ENCODE measurements at regions not wholly inside any gene's neighbourhood (a gene's known extent, or its start where the extent isn't known, plus 50 kb on each side); places are given as distances from the start of the nearest gene placed in this dataset.

DNA sequence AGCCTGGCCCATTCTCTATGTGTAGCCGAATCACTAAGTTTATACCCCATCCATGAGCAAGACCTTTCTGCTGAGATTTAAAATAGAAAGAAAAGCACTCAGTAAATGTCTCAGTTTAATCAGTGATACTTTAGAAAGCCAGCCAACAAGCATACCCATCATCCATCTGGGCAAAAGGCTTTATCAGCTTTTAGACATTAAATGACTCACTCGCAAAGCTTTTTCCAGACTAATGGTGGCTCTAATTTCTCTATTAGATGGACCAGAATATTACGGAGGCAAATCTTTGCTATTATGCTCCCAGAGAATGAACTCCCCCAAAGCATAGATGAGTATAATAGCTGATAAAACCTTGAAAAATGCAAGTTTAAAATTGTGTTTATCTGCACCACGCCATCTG lies 727.8 kb downstream of the GBE1 start:
- TF ChIP-seq, protein P1, sequence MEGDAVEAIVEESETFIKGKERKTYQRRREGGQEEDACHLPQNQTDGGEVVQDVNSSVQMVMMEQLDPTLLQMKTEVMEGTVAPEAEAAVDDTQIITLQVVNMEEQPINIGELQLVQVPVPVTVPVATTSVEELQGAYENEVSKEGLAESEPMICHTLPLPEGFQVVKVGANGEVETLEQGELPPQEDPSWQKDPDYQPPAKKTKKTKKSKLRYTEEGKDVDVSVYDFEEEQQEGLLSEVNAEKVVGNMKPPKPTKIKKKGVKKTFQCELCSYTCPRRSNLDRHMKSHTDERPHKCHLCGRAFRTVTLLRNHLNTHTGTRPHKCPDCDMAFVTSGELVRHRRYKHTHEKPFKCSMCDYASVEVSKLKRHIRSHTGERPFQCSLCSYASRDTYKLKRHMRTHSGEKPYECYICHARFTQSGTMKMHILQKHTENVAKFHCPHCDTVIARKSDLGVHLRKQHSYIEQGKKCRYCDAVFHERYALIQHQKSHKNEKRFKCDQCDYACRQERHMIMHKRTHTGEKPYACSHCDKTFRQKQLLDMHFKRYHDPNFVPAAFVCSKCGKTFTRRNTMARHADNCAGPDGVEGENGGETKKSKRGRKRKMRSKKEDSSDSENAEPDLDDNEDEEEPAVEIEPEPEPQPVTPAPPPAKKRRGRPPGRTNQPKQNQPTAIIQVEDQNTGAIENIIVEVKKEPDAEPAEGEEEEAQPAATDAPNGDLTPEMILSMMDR (IDR thresholded peaks at IDR 0.05): no peak
- no peak for TF ChIP-seq POLR2A (IDR thresholded peaks at IDR 0.05)

Measured in esophagus squamous epithelium (tissue), 4 donors.